GM18517 (cell line): ENCODE measurements at regions not wholly inside any gene's neighbourhood (a gene's known extent, or its start where the extent isn't known, plus 50 kb on each side); places are given as distances from the start of the nearest gene placed in this dataset.

Experiments
- ATAC-seq: cut with Tn5 transposase; IDR thresholded peaks from one replicate; pipeline ENCODE4 v1.9.1; 2021; ENCODE audit warnings: mild to moderate bottlenecking, moderate library complexity; ENCODE audit not compliant: unreplicated experiment

GRCh38 chr3:146851665-146852064 is 246.5 kb upstream of the PLSCR5 start:
- no peak for ATAC-seq

- ATAC-seq: no peak
These were observed 240.2 kb upstream of the PLSCR5 start for GRCh38 chr3:146845361-146845760.

DNA sequence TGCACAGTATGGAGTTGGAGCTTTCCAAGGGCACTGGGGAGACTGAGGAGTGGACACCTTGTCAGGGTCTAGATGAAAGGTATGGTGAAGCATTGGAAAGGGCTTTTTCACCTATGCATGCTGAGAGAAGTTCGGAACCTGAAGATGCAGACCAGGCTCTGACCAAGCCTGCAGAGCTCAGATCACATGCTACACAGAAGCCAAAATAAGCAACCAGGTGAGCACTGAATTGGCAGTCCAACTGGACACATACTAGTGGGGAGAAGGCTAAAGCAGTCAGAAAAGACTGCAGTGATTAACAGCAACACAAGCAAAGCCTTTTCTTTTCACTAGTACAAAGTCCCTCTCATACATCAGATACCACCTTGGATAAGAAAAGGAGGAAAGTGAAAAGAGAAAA is 238.3 kb upstream of the PLSCR5 start:
- ATAC-seq: no peak

GRCh38 chr3:146839727-146840375 is 234.7 kb upstream of the PLSCR5 start:
- ATAC-seq: no peak

GRCh38 chr3:146838221-146838620 is 233.1 kb upstream of the PLSCR5 start:
- no peak for ATAC-seq

DNA sequence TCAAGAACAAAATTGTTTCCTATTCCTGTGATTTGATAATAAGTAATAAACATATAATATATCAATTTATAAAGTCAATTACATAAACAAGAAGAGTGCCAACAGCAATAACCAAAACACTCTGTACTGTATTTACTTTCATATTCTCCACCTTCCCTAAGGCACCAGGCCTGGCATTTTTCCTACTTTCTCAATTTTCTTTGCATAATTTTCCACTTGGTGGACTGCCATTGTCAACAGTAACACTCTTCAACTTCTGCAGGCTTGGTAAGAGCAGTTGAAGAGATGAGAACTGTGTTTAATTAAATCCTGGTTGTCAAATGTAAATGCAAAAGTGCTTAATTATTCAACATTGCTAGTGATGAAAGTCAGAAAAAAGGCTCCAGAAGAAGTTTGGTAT is 229.8 kb upstream of the PLSCR5 start:
- no peak for ATAC-seq

- no peak for ATAC-seq
These were observed 227.8 kb upstream of the PLSCR5 start for GRCh38 chr3:146832857-146833458.

GRCh38 chr3:146831659-146832058 is 226.5 kb upstream of the PLSCR5 start:
- no peak for ATAC-seq

- ATAC-seq: no peak
These were observed 225.1 kb upstream of the PLSCR5 start for GRCh38 chr3:146830231-146830630.

DNA sequence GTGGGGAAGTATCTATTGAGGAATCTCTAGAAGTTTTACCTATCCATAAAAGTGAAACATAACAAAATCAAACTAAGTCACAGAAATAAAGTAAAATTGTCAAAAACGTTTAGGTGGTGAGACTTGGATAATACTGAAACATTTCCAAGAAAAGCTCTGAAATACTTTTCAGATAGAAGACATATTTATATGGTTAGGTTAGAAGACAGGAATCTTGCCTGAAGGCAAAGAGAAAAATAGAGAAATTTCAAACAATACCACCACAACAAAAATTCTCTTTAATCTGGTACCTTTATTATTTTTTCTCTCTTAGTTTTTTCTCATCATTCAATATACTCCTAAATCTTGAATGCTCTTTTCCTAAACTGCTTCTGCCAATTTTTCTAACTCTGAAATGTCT is 222.7 kb upstream of the PLSCR5 start:
- ATAC-seq: no peak

DNA sequence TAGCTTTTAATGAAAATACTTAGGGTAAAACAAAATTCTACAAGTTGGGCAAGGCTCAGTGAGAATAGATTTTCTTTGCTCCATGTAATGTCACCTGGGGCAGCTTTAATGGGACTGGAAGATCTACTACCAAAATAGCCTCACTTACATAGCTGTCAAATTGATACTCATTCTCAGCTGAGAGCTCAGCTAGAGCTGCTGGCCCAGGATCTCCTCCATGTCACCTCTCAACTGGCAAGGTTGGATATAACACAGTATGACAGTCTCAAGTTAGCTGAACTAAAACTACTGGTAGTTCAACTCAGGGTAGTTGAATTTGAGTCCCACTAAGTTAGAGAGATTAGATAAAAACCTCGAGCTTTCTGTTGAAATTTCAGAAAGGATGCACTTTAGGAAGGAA is 218.5 kb upstream of the PLSCR5 start:
- no peak for ATAC-seq

- no peak for ATAC-seq
These were observed 213.7 kb upstream of the PLSCR5 start for GRCh38 chr3:146818866-146819265.

DNA sequence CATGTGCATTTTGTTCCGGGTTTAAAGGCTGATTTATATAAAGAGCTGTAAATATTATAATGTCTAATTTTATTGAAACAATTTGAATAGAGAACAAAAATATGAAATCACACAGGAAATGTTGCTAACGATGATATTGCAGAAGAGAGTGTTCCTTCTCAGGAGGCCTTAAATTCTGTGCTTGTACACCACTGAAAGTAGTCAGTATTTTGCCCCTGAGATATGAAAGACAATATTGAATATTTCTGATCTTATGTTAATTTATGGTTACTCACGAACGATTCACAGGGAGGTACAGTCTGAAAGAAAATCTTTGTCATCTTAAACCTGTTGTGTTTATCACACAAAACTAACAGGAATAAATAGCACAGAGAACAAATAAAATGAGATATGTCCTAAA is 213.2 kb upstream of the PLSCR5 start:
- ATAC-seq: no peak

GRCh38 chr3:146817704-146818103 is 212.6 kb upstream of the PLSCR5 start:
- no peak for ATAC-seq

DNA sequence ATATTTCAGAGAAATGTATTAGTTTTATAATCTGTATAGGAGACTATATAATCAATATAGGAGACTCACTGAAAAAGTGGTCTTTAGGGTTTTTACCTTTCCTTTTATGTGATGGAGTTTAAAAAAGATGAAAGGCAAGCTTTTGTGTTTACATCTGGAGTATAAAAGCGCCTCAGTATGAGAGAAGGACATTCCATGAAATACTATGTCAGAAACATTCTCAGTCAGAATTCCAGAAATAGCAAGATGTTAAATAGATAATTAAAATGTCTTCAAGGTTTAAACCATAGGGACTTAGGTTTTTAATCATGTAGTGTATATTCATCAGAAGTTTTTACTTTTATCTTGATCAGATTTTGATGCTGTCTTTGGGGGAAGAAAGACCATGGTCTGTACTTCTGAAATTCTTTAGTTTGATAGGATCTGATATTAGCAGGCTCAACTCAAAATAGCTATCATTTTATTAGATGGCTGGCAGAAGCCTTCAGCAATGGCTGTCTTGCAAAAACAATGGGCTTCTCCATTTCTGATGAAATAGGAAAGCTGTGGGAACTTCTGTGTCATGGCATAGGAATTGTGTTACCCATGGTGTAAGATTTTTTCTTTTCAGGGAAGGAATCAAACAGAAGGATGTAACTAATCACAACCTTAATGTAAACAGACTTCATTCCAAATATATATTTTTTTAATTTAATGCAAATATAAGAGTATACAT is 209.6 kb upstream of the PLSCR5 start:
- no peak for ATAC-seq

- no peak for ATAC-seq
These were observed 208.3 kb upstream of the PLSCR5 start for GRCh38 chr3:146813496-146813895.

DNA sequence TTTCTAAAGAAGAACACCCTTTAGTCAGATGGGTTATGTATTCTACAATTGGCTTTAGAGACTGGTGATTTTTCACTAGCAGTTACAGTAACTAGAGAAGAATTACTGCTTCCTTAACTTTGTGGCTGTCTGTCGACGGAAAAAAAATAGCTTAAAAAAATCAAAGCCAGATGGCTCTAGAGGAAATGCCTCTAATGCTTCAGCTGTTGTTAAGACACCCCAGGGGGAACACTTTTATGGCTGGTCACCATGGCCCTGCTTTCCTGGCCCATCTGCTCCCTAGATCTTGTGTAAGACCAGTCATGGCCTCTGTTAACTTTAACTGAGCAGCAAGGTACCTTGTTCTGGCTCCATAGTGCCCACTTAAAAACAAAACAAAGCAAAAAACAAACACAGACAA is 198.6 kb upstream of the PLSCR5 start:
- no peak for ATAC-seq

DNA sequence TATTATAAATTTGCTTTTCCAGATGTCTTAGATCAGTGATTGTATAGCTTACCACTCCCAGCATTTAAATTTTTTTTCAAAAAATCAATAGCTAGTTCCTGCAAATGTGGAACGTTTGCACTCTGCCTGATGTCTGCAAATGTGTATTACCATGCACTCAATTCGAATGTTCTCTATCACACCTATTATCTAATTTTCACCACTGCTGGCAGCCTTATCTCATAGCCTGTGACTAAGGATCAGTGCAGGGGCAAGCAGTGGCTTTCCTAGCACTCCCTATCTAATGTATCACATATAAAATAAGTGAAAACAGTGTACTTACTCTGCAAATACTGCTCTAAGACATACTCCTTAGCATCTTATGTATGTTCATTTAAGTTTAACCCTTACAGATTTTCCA is 196.3 kb upstream of the PLSCR5 start:
- no peak for ATAC-seq

DNA sequence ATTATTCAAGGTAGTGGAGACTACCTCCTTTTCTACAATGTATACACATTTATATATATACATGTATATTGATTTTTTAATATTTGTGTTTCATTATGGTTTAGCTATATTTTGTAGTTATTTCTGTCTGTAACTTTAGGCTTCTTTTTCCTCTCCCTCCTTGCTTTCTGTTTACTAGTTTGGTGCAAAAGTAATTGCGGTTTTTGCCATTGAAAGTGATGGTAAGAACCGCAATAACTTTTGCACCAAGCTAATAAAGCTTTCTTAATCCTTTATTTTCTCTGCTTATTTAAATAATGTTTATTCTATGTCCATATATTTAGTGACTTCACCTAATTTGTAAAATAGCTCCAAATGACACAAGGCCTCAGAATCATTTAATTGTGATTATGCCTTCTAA is 195.3 kb upstream of the PLSCR5 start:
- no peak for ATAC-seq

- no peak for ATAC-seq
These were observed 190.9 kb upstream of the PLSCR5 start for GRCh38 chr3:146796078-146796477.

DNA sequence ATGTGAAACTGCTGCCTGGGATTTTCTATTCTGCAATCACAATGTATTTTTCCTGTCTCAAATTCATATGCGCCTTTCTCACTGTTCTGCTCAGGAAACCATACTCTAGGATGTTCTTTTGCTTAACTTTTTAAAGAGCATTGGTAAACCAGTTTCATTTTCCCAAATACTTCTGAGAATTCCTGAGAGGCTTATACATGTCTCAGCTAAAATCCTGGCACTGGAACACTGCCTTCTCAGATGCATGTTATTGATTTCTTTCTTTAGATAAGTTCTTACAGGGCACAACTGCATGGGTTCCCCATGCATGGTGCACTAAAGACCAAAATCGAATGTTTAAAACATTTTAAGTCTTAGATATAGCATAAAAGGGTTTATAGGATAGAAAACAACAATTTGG is 178.3 kb upstream of the PLSCR5 start:
- no peak for ATAC-seq

GRCh38 chr3:146781606-146782005 is 176.5 kb upstream of the PLSCR5 start:
- no peak for ATAC-seq
